ENCODE measurements at regions not wholly inside any gene's neighbourhood (a gene's known extent, or its start where the extent isn't known, plus 50 kb on each side); places are given as distances from the start of the nearest gene placed in this dataset.

GRCh38 chr17:63311416-63311937, 134.6 kb downstream of the CYB561 start:
- no peak overlapping the region for H3K27ac ChIP-seq (ENCODE audit: insufficient read length, low read depth, low read length)
- no peaks in the 10 kb centered on the region for H3K27me3 Mint-ChIP-seq (ENCODE audit: low read depth)
- H3K79me2 ChIP-seq (ENCODE audit: insufficient read depth, low read length) = no peaks in the 10 kb centered on the region

More at GRCh38 chr17:63311416-63311937, 134.6 kb downstream of the CYB561 start:
- Mint-ChIP-seq H3K4me1 (no peaks in the 10 kb centered on the region), H3K4me3 (no peak overlapping the region), H3K36me3 (ENCODE audit: insufficient read depth in 1 of 3, low read depth in 3 of 3) (no peaks in the 10 kb centered on the region), H3K9me3 (no peaks in the 10 kb centered on the region; a peak in 1 of 5 replicates), H3K27ac (no peak overlapping the region)
- no peak overlapping the region for H2AFZ ChIP-seq (ENCODE audit: low read length)
- no peak overlapping the region for H3K4me2 ChIP-seq (ENCODE audit: insufficient read depth, insufficient read length, low read length)
- peaks cover 2% of the 10 kb centered on the region; the same call in 1 of the 2 replicates for H3K27me3 ChIP-seq (ENCODE audit: insufficient read depth, low read length)
- no peak overlapping the region for H2BK12ac ChIP-seq (ENCODE audit: insufficient read length, low read depth, low read length)
- no peaks in the 10 kb centered on the region for H3K4me1 ChIP-seq (ENCODE audit: insufficient read depth, low read length)
- H3K18ac ChIP-seq (ENCODE audit: insufficient read length, low read depth, low read length) = no peak overlapping the region
- no peak overlapping the region for H3K14ac ChIP-seq (ENCODE audit: insufficient read depth, low read length)
- no peak overlapping the region for H4K5ac ChIP-seq (ENCODE audit: insufficient read length, low read depth, low read length)
- no peaks in the 10 kb centered on the region for H3K9me3 ChIP-seq (ENCODE audit: control insufficient read depth, low read depth, low read length)
- no peak overlapping the region for H2BK20ac ChIP-seq (ENCODE audit: low read depth, low read length, poor library complexity, severe bottlenecking)
- no peak overlapping the region for H3K9ac ChIP-seq (ENCODE audit: extremely low read depth, insufficient read length, low read length)
- H2BK120ac ChIP-seq (ENCODE audit: low read depth, low read length, poor library complexity, severe bottlenecking) = no peak overlapping the region
- H2BK15ac ChIP-seq (ENCODE audit: low read depth, low read length) = no peak overlapping the region
- H3K23ac ChIP-seq (ENCODE audit: insufficient read length, low read depth, low read length) = no peak overlapping the region
- H3T11ph ChIP-seq (ENCODE audit: low read length) = no peak overlapping the region
- H2BK5ac ChIP-seq (ENCODE audit: insufficient read length, low read length) = no peak overlapping the region
- no peak for TF ChIP-seq CTCF (conservative IDR thresholded peaks at IDR 0.05)
- no peak overlapping the region for H3K56ac ChIP-seq (ENCODE audit: insufficient read length, low read depth, low read length)
- no peak overlapping the region for H4K8ac ChIP-seq (replicated peaks; ENCODE audit: insufficient read length, low read depth, low read length)
- DNase-seq = no peak
- H3K23me2 ChIP-seq (ENCODE audit: insufficient read length, low read depth, low read length, poor library complexity, severe bottlenecking) = no peaks in the 10 kb centered on the region
- no peak overlapping the region for H3K4ac ChIP-seq (ENCODE audit: low read depth, low read length)
- no peaks in the 10 kb centered on the region for H4K20me1 ChIP-seq (ENCODE audit: control insufficient read depth, insufficient read depth, insufficient read length)
- no peaks in the 10 kb centered on the region for H3K79me1 ChIP-seq (ENCODE audit: insufficient read depth, low read depth, low read length, poor library complexity, severe bottlenecking)
- H2AK5ac ChIP-seq (ENCODE audit: insufficient read length, low read length) = no peak overlapping the region
- H4K91ac ChIP-seq (ENCODE audit: insufficient read length, low read depth, low read length) = no peak overlapping the region
